Karpas-422 (cell line): ENCODE measurements at regions not wholly inside any gene's neighbourhood (a gene's known extent, or its start where the extent isn't known, plus 50 kb on each side); places are given as distances from the start of the nearest gene placed in this dataset.

ENCODE experiments used
- DNase-seq: peaks from one replicate; pipeline ENCODE4 v3.0.0-alpha.2; 2015
- H2AFZ ChIP-seq: fragments of 200-600 bp; sonication (generic); 2 replicates; pipeline ENCODE4 v1.6.1; 2014; ENCODE audit warnings: antibody characterized with exemption, low read length, mixed read lengths
- H3K27ac ChIP-seq: fragments of 200-600 bp; sonication (generic); 2 replicates; pipeline ENCODE4 v1.5.1; 2014; ENCODE audit warnings: mild to moderate bottlenecking, low read length, moderate library complexity
- H3K27me3 ChIP-seq: fragments of 200-600 bp; sonication (generic); 2 replicates; pipeline ENCODE4 v1.6.1; 2014; ENCODE audit warnings: low read length, mixed read lengths
- H3K36me3 ChIP-seq: fragments of 200-600 bp; sonication (generic); 2 replicates; pipeline ENCODE4 v1.6.1; 2014; ENCODE audit warnings: low read length, mixed read lengths; ENCODE audit not compliant: insufficient read depth
- H3K4me1 ChIP-seq: fragments of 200-600 bp; sonication (generic); 2 replicates; pipeline ENCODE4 v1.6.1; 2014; ENCODE audit warnings: mild to moderate bottlenecking, low read length, mixed read lengths
- H3K4me2 ChIP-seq: fragments of 200-600 bp; sonication (generic); 2 replicates; pipeline ENCODE4 v1.6.1; 2014; ENCODE audit warnings: low read length, low read depth, mild to moderate bottlenecking; ENCODE audit not compliant: poor library complexity, severe bottlenecking
- H3K4me3 ChIP-seq: fragments of 200-600 bp; sonication (generic); 2 replicates; pipeline ENCODE4 v1.5.1; 2014; ENCODE audit warnings: mild to moderate bottlenecking, antibody characterized with exemption, low read length, mixed read lengths
- H3K79me2 ChIP-seq: fragments of 200-600 bp; sonication (generic); 2 replicates; pipeline ENCODE4 v1.6.1; 2014; ENCODE audit warnings: mild to moderate bottlenecking, low read length, mixed read lengths
- H3K9ac ChIP-seq: fragments of 200-600 bp; sonication (generic); 2 replicates; pipeline ENCODE4 v1.6.0; 2014; ENCODE audit warnings: low read length
- H3K9me2 ChIP-seq: fragments of 200-600 bp; sonication (generic), shearing (Covaris generic); replicated peaks from 2 replicates; pipeline ENCODE4 v1.6.0; 2014; ENCODE audit warnings: mild to moderate bottlenecking, low read length, moderate library complexity; ENCODE audit not compliant: insufficient read depth
- H3K9me3 ChIP-seq: fragments of 300-700, 200-600 bp; sonication (generic); 2 replicates; pipeline ENCODE4 v1.6.1; 2014; ENCODE audit warnings: low read length, mixed read lengths
- H4K20me1 ChIP-seq: fragments of 200-600 bp; sonication (generic); 2 replicates; pipeline ENCODE4 v1.6.1; 2014; ENCODE audit warnings: mild to moderate bottlenecking, antibody characterized with exemption, low read length, low read depth; ENCODE audit not compliant: insufficient read depth

- Histone ChIP-seq H3K27ac (no peak overlapping the region), H3K4me3 (no peak overlapping the region), H3K9ac (no peak overlapping the region), H2AFZ (no peak overlapping the region), H3K27me3 (no peaks in the 10 kb centered on the region), H3K4me2 (no peak overlapping the region), H3K9me2 (no peaks in the 10 kb centered on the region), H3K4me1 (peaks cover 14% of the 10 kb centered on the region), H3K79me2 (no peaks in the 10 kb centered on the region), H3K9me3 (no peaks in the 10 kb centered on the region), H4K20me1 (no peaks in the 10 kb centered on the region), H3K36me3 (no peaks in the 10 kb centered on the region)
- no peak for DNase-seq
Measured at GRCh38 chr3:193846569-193846968, 253.6 kb downstream of the OPA1 start.

GRCh38 chr3:193847402-193847801, 254.4 kb downstream of the OPA1 start:
- Histone ChIP-seq H3K27ac (no peak overlapping the region), H3K4me1 (peaks cover 5% of the 10 kb centered on the region), H3K9ac (no peak overlapping the region), H3K9me3 (no peaks in the 10 kb centered on the region), H3K27me3 (no peaks in the 10 kb centered on the region), H4K20me1 (no peaks in the 10 kb centered on the region), H3K4me3 (no peak overlapping the region), H3K9me2 (no peaks in the 10 kb centered on the region), H3K79me2 (no peaks in the 10 kb centered on the region), H3K36me3 (no peaks in the 10 kb centered on the region), H3K4me2 (no peak overlapping the region), H2AFZ (no peak overlapping the region)
- no peak for DNase-seq

- Histone ChIP-seq H3K79me2 (no peaks in the 10 kb centered on the region), H2AFZ (no peak overlapping the region), H3K4me3 (no peak overlapping the region), H3K27ac (no peak overlapping the region), H3K9me3 (no peaks in the 10 kb centered on the region), H3K9ac (no peak overlapping the region), H3K27me3 (no peaks in the 10 kb centered on the region), H3K36me3 (no peaks in the 10 kb centered on the region), H3K9me2 (no peaks in the 10 kb centered on the region), H3K4me2 (no peak overlapping the region), H4K20me1 (no peaks in the 10 kb centered on the region), H3K4me1 (no peaks in the 10 kb centered on the region)
- no peak for DNase-seq
Measured at GRCh38 chr3:193848547-193848946, 255.5 kb downstream of the OPA1 start.

- no peak for DNase-seq
- no peaks in the 10 kb centered on the region for H3K27me3 ChIP-seq
- no peak overlapping the region for H3K4me3 ChIP-seq
- no peaks in the 10 kb centered on the region for H3K79me2 ChIP-seq
- no peaks in the 10 kb centered on the region for H3K36me3 ChIP-seq
- H2AFZ ChIP-seq: no peak overlapping the region
- H3K4me1 ChIP-seq: no peaks in the 10 kb centered on the region
- no peak overlapping the region for H3K4me2 ChIP-seq
- H3K9me2 ChIP-seq: no peaks in the 10 kb centered on the region
- no peak overlapping the region for H3K9ac ChIP-seq
- H3K9me3 ChIP-seq: no peaks in the 10 kb centered on the region
- no peak overlapping the region for H3K27ac ChIP-seq
- no peaks in the 10 kb centered on the region for H4K20me1 ChIP-seq
Measured at GRCh38 chr3:193850084-193850619, 257.1 kb downstream of the OPA1 start.

- Histone ChIP-seq H4K20me1 (no peaks in the 10 kb centered on the region), H3K4me1 (no peaks in the 10 kb centered on the region), H3K27ac (no peak overlapping the region), H3K79me2 (no peaks in the 10 kb centered on the region), H3K9me2 (no peaks in the 10 kb centered on the region), H2AFZ (no peak overlapping the region), H3K4me3 (no peak overlapping the region), H3K9ac (no peak overlapping the region), H3K36me3 (no peaks in the 10 kb centered on the region), H3K9me3 (no peaks in the 10 kb centered on the region), H3K27me3 (no peaks in the 10 kb centered on the region), H3K4me2 (no peak overlapping the region)
- DNase-seq: no peak
Measured at GRCh38 chr3:193851428-193851847, 258.4 kb downstream of the OPA1 start.

GRCh38 chr3:193851941-193852674, 259.1 kb downstream of the OPA1 start:
- H3K4me2 ChIP-seq: no peak overlapping the region

GRCh38 chr3:193852901-193853300, 259.9 kb downstream of the OPA1 start:
- Histone ChIP-seq H3K27ac (no peak overlapping the region), H3K9ac (no peak overlapping the region), H4K20me1 (no peaks in the 10 kb centered on the region), H3K79me2 (no peaks in the 10 kb centered on the region), H3K9me3 (no peaks in the 10 kb centered on the region), H3K4me2 (no peak overlapping the region), H3K27me3 (no peaks in the 10 kb centered on the region), H3K9me2 (no peaks in the 10 kb centered on the region), H3K36me3 (no peaks in the 10 kb centered on the region), H3K4me3 (no peak overlapping the region), H3K4me1 (no peaks in the 10 kb centered on the region), H2AFZ (no peak overlapping the region)
- no peak for DNase-seq

More at GRCh38 chr3:193851941-193852674, 259.1 kb downstream of the OPA1 start:
- Histone ChIP-seq H2AFZ (no peak overlapping the region), H3K27ac (no peak overlapping the region), H4K20me1 (no peaks in the 10 kb centered on the region), H3K4me3 (no peak overlapping the region), H3K9me2 (no peaks in the 10 kb centered on the region), H3K4me1 (no peaks in the 10 kb centered on the region), H3K79me2 (no peaks in the 10 kb centered on the region), H3K9me3 (no peaks in the 10 kb centered on the region), H3K36me3 (no peaks in the 10 kb centered on the region), H3K27me3 (no peaks in the 10 kb centered on the region), H3K9ac (no peak overlapping the region)
- DNase-seq: no peak

GRCh38 chr3:193853511-193854219, 260.7 kb downstream of the OPA1 start:
- Histone ChIP-seq H3K4me3 (no peak overlapping the region), H3K9ac (no peak overlapping the region)
- DNase-seq: no peak

More at GRCh38 chr3:193853511-193854219, 260.7 kb downstream of the OPA1 start:
- no peaks in the 10 kb centered on the region for H3K79me2 ChIP-seq
- no peaks in the 10 kb centered on the region for H3K9me2 ChIP-seq
- no peaks in the 10 kb centered on the region for H3K4me1 ChIP-seq
- H3K36me3 ChIP-seq: no peaks in the 10 kb centered on the region
- H3K4me2 ChIP-seq: no peak overlapping the region
- no peaks in the 10 kb centered on the region for H3K9me3 ChIP-seq
- no peak overlapping the region for H3K27ac ChIP-seq
- no peak overlapping the region for H2AFZ ChIP-seq
- no peaks in the 10 kb centered on the region for H4K20me1 ChIP-seq
- no peaks in the 10 kb centered on the region for H3K27me3 ChIP-seq
